ENCODE measurements at regions not wholly inside any gene's neighbourhood (a gene's known extent, or its start where the extent isn't known, plus 50 kb on each side); places are given as distances from the start of the nearest gene placed in this dataset.
A peak's percentile ranks its signal among the peaks of the same experiment; 100 is the strongest.

- DNase-seq (ENCODE audit: low spot score), result no peak
Observed at GRCh38 chr10:36703179-36703578, 422.2 kb upstream of the ANKRD30A start.

- no peak for DNase-seq (ENCODE audit: low spot score)
Observed at GRCh38 chr10:36700123-36700522, 425.3 kb upstream of the ANKRD30A start.

GRCh38 chr10:36692759-36693158, 432.6 kb upstream of the ANKRD30A start:
- DNase-seq (ENCODE audit: low spot score), result no peak

- DNase-seq (ENCODE audit: low spot score), result no peak
Observed at GRCh38 chr10:36688717-36689116, 436.7 kb upstream of the ANKRD30A start.

GRCh38 chr10:36683421-36683820, 442.0 kb upstream of the ANKRD30A start:
- no peak for DNase-seq (ENCODE audit: low spot score)

GRCh38 chr10:36681751-36682632, 443.4 kb upstream of the ANKRD30A start:
- DNase-seq (ENCODE audit: low spot score), result no peak

GRCh38 chr10:36679554-36679953, 445.8 kb upstream of the ANKRD30A start:
- no peak for DNase-seq (ENCODE audit: low spot score)

GRCh38 chr10:36677431-36677768, 448.0 kb upstream of the ANKRD30A start:
- no peak for DNase-seq (ENCODE audit: low spot score)

GRCh38 chr10:36676756-36677430, 448.5 kb upstream of the ANKRD30A start:
- DNase-seq (ENCODE audit: low spot score), result peak; percentile 13

GRCh38 chr10:36676321-36676720, 449.1 kb upstream of the ANKRD30A start:
- no peak for DNase-seq (ENCODE audit: low spot score)

GRCh38 chr10:36675458-36675880, 449.9 kb upstream of the ANKRD30A start:
- no peak for DNase-seq (ENCODE audit: low spot score)

- no peak for DNase-seq (ENCODE audit: low spot score)
Observed at GRCh38 chr10:36671607-36672006, 453.8 kb upstream of the ANKRD30A start.

GRCh38 chr10:36670621-36671402, 454.6 kb upstream of the ANKRD30A start:
- no peak for DNase-seq (ENCODE audit: low spot score)

- no peak for DNase-seq (ENCODE audit: low spot score)
Observed at GRCh38 chr10:36669615-36670352, 455.6 kb upstream of the ANKRD30A start.

- DNase-seq (ENCODE audit: low spot score), result no peak
Observed at GRCh38 chr10:36666451-36666850, 458.9 kb upstream of the ANKRD30A start.

- DNase-seq (ENCODE audit: low spot score), result no peak
Observed at GRCh38 chr10:36662571-36662970, 462.8 kb upstream of the ANKRD30A start.

GRCh38 chr10:36650274-36650673, 475.1 kb upstream of the ANKRD30A start:
- DNase-seq (ENCODE audit: low spot score), result no peak

- DNase-seq (ENCODE audit: low spot score), result no peak
Observed at GRCh38 chr10:36647540-36647939, 477.9 kb upstream of the ANKRD30A start.

- DNase-seq (ENCODE audit: low spot score), result no peak
Observed at GRCh38 chr10:36640626-36641025, 484.8 kb upstream of the ANKRD30A start.

- no peak for DNase-seq (ENCODE audit: low spot score)
Observed at GRCh38 chr10:36638462-36639155, 486.8 kb upstream of the ANKRD30A start.

- no peak for DNase-seq (ENCODE audit: low spot score)
Observed at GRCh38 chr10:36636879-36637278, 488.5 kb upstream of the ANKRD30A start.
